ENCODE measurements at regions not wholly inside any gene's neighbourhood (a gene's known extent, or its start where the extent isn't known, plus 50 kb on each side); places are given as distances from the start of the nearest gene placed in this dataset.
"Not testable (repeated sequence)": the region's sequence is repeated elsewhere in the genome, so short reads cannot be mapped to it uniquely, and the experiment has no call there.

DNA sequence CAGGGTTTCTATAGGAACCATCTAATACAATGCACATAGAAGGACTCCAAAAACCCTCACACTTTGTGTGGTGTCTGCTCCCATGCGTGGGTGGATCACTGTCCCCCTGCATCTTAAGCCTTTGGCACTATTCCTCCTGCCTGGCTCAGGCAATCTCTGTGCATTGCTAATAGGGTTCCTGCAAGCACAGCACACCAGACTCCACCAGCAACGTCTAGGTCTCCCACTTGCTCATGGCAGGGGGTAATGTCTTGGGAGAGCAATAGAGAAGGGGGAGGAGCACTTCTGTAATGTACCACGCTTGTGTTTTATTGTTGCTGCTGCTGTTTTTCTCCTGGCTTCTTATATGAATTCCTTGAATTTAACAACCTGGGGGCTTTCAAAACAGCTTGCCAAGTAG is 182.6 kb upstream of the GLRA1 start:
- TF ChIP-seq, protein P1, sequence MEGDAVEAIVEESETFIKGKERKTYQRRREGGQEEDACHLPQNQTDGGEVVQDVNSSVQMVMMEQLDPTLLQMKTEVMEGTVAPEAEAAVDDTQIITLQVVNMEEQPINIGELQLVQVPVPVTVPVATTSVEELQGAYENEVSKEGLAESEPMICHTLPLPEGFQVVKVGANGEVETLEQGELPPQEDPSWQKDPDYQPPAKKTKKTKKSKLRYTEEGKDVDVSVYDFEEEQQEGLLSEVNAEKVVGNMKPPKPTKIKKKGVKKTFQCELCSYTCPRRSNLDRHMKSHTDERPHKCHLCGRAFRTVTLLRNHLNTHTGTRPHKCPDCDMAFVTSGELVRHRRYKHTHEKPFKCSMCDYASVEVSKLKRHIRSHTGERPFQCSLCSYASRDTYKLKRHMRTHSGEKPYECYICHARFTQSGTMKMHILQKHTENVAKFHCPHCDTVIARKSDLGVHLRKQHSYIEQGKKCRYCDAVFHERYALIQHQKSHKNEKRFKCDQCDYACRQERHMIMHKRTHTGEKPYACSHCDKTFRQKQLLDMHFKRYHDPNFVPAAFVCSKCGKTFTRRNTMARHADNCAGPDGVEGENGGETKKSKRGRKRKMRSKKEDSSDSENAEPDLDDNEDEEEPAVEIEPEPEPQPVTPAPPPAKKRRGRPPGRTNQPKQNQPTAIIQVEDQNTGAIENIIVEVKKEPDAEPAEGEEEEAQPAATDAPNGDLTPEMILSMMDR (IDR thresholded peaks at IDR 0.05) = no peak
- H3K9me3 ChIP-seq = no peaks in the 10 kb centered on the region
- DNase-seq (no peak), ATAC-seq (no peak)
- H3K36me3 ChIP-seq (ENCODE audit: low read depth) = no peaks in the 10 kb centered on the region
- intact Hi-C loops (cut with DNase I, micrococcal nuclease) = no loop called here
- H3K4me3 ChIP-seq = no peak overlapping the region
- H3K4me1 ChIP-seq (ENCODE audit: low read depth) = no peaks in the 10 kb centered on the region

DNA sequence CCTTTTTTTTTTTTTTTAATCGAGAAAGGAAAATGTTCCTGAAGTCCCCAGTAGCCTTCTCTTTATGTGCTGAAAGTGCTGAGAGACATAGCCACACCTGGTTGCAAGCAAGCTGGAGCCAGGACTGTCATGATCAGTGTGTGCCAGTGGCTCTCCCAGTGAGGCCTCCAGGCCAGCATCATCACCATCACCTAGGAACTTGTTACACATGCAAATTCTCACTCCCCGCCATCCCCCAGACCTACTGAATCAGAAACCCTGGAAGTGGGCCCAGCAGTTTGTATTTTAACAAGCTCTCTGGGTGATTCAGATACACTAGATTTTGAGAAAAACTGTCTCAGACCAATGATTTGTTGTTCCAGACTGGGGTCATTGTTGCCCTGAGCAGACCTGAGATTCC is 181.9 kb upstream of the GLRA1 start:
- ATAC-seq = no peak
- DNase-seq = no peak
- Histone ChIP-seq H3K9me3 (no peaks in the 10 kb centered on the region), H3K4me3 (no peak overlapping the region), H3K36me3 (ENCODE audit: low read depth) (no peaks in the 10 kb centered on the region), H3K4me1 (ENCODE audit: low read depth) (no peaks in the 10 kb centered on the region)
- TF ChIP-seq, protein P1 (IDR thresholded peaks at IDR 0.05) = no peak
- intact Hi-C loops (cut with DNase I, micrococcal nuclease) = no loop called here

DNA sequence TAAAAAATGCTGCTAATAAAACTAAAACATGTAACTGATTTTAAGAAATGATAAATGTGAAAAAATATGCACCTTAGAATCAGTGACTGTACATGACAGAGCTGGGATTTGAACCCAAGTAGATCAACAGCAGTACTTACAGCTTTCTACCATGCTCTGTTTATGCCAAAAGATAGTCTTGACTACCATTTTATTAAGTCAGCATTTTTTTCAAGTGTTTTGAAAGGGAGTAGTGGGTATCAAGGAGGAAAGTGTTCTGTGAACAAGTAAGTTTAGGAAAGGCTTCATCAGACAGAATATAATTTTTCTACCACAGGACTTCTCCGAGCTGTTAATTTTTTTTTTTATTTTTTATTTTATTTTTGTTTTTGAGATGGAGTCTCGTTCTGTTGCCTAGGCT is 180.4 kb upstream of the GLRA1 start:
- Histone ChIP-seq H3K4me1 (ENCODE audit: low read depth) (no peaks in the 10 kb centered on the region), H3K9me3 (no peaks in the 10 kb centered on the region), H3K36me3 (ENCODE audit: low read depth) (no peaks in the 10 kb centered on the region), H3K4me3 (no peak overlapping the region)
- no peak for ATAC-seq
- TF ChIP-seq, protein P1 (IDR thresholded peaks at IDR 0.05) = no peak
- intact Hi-C loops (cut with DNase I, micrococcal nuclease) = no loop called here
- no peak for DNase-seq

DNA sequence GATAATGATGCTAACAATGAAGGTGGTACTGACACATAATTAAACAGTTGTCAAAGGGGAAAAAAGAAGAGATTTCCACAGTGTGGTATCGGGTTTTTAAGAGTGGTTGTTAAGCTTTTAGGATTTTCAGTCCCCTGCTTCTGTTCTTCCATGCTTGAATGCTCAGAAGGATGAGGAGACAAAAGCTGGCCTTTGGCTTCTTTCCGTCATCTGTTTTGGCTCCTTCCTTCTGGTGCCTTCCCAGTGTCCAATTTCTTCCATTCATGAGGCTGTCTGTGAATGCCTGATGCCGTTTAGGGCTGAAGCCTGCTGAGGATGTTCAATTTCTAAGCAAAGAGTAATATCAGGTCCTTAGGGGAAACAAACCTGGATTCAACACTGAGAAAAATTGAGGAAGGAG is 179.6 kb upstream of the GLRA1 start:
- TF ChIP-seq, protein P1 (IDR thresholded peaks at IDR 0.05) = no peak
- no peak for ATAC-seq
- intact Hi-C loops (cut with DNase I, micrococcal nuclease) = no loop called here

DNA sequence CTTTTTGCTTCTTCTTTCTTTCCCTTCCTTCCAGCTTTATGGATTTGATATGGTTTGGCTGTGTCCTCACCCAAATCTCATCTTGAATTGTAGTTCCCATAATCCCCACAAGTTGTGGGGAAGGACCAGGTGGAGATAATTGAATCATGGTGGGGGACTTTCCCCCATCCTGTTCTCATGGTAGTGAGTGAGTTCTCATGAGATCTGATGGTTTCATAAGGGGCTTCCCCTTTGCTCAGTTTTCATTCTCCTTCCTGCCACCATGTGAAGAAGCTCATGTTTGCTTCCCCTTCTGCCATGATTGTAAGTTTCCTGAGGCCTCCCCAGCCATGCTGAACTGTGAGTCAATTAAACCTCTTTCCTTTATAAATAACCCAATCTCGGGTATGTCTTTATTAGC is 178.3 kb upstream of the GLRA1 start:
- intact Hi-C loops (cut with DNase I, micrococcal nuclease); DNase-seq; H3K9me3 ChIP-seq; H3K4me1 ChIP-seq (ENCODE audit: low read depth); H3K4me3 ChIP-seq; H3K36me3 ChIP-seq (ENCODE audit: low read depth); ATAC-seq: not testable (repeated sequence)

More for the DNA sequence above, 179.6 kb upstream of the GLRA1 start:
- Histone ChIP-seq H3K9me3 (no peaks in the 10 kb centered on the region), H3K4me1 (ENCODE audit: low read depth) (no peaks in the 10 kb centered on the region), H3K4me3 (no peak overlapping the region), H3K36me3 (ENCODE audit: low read depth) (no peaks in the 10 kb centered on the region)
- DNase-seq = no peak

DNA sequence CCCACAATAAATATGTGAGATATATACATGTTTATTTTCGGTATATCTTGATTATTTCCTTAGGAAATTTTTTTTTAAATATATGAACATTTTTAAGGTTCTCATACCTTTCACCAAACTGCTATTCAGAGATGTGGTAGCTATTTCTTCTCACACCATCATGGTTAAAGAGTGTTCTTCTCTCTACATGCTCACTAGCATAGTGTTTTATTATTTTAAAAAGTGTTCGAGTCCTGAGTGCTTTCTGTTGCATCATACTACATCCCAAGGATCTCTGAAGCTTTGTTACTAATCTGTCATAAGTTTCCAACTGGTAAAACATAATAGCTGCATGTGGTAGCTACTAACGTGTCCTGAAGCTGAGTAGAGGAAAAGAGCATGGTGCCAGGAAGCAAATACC is 177.4 kb upstream of the GLRA1 start:
- TF ChIP-seq, protein P1 (IDR thresholded peaks at IDR 0.05) = no peak
- H3K36me3 ChIP-seq (ENCODE audit: low read depth) = no peaks in the 10 kb centered on the region
- no peaks in the 10 kb centered on the region for H3K9me3 ChIP-seq
- DNase-seq (no peak), ATAC-seq (no peak)
- no peaks in the 10 kb centered on the region for H3K4me1 ChIP-seq (ENCODE audit: low read depth)
- intact Hi-C loops (cut with DNase I, micrococcal nuclease) = no loop called here
- no peak overlapping the region for H3K4me3 ChIP-seq
